DMS153 (cell line): ENCODE measurements at regions not wholly inside any gene's neighbourhood (a gene's known extent, or its start where the extent isn't known, plus 50 kb on each side); places are given as distances from the start of the nearest gene placed in this dataset.
"Not testable (repeated sequence)": the region's sequence is repeated elsewhere in the genome, so short reads cannot be mapped to it uniquely, and the experiment has no call there.

Experiments used
- DNase-seq: peaks from one replicate; lab custom pipeline; 2025; lab: John Stamatoyannopoulos, UW

DNA sequence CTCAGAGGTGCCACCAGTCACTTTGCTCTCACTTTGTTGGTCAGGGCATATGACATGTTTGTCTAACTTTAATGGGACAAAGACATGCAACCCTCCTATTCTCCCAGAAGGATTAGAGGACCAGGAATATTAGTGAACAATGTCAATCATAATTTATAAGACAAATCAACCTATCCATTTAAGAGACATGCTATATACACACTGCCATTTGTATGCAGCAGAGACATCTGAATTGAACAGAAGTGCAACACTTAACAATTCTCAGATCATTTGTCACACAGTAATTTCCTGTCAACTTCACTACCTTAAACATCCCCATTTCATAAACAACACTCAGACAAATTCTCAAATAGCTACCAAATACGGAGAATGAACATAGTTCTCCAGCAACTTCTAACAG lies 273.6 kb upstream of the RGMB start:
- no peak for DNase-seq

DNA sequence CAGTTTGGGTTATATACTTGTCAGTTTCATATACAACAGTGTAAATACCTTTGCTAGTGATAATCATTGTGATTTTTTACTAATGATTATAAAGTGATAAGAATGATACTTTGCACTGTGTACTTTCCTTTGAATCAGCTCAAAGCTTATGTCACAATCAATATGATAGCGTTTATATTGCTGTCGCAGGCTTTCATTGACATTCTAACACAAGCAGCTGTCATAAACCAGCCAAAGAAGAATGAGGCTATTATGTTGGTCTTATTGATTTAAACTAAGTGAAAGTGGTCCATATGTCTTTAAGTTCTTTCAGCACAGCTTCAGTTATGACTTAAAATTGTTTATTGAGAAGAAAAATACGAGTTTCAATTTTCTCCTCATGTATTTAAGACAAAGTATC lies 272.7 kb upstream of the RGMB start:
- DNase-seq, result no peak

DNA sequence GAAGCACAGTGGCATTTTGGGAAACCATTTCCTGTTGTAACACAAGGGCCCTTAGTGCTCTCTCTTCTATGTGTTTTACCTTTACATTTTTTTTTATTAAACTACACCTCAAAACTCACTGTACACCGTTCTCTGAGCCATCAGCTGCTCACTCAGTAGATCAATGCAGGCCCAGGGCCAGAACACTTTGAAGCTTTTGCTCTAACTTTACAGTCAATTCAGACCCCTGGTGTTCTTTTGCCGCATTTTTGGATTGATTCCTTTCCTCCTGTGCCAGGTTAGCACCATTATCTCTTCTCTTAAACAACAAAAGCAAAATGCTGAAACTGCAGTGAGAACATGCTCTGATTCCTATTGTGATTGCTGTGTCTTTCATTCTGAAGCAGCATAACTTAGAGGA lies 269.8 kb upstream of the RGMB start:
- no peak for DNase-seq

DNA sequence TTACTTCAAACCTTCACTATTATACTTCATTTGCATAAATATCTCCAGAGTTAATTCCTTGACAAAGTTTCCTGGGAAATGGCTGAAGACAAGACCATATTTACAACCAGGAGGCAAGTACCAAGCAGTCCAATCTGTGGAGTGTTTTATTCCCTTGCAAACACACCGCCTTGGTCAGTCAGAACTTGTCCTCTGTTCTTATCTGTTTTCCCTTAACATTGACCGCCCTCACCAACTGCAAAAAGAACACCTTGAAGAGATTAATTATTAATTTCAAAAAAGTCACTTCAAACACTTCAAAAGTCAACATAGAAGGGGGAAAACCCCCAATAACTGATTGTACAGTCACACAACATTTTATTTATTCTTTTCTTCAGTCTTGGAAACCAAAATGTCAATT lies 269.0 kb upstream of the RGMB start:
- DNase-seq, result no peak

DNA sequence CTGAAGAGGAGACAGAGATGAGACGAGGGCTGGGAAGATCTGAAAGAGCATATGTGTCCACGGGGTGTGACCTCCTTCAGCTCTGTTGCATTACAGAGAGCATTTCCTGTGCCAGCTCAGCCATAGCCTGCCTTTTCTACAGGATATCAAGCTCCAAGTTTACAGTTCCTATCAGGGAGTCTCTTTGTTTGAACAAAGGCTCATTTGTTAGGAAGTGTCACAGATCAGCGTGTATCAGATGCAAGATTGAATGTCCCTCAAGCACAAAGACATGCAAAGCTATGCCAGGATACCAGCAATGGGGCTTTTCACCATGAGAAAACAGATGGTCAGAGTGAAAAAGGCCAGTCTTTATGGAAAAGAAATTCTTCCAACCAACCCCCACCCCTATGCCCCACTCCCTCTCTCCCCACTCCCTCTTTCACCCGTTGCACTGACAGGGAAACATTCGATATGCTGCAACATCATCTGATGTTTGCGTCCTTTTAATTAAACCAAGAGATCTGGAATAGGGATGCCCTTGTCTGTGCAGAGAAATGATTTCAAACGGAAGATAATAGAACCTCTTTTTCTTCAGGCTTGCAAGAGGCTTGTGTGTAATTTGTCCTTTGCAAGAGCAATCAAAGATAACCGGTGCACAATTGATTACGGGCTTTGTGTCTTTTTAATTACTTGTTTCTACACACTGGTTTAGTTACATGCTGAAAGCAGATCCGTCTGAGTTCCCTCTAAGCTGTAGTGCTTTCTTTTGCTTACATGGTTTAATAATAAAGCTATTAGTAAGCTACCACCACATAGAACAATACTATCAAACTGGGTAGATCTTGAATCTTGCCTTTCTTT lies 263.1 kb upstream of the RGMB start:
- DNase-seq, result no peak

DNA sequence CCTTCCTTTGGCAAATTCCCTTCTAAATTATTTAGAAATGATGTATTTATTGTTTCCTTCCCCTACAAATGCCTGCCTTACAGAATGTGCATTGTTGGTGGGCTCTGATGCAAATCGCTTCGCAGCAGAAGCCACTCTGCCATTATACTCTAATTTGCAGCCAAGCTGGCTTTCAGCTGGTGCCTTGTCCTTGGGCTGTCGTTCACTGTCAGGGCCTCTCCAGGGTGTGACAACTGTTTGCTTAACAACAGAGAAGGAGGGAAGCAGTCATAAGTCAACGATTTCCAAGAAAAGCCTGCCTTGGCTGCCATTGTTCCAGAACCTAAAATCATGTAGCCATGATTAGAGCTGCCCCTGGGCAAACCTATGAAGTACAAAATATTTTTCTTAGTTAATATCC lies 260.1 kb upstream of the RGMB start:
- no peak for DNase-seq

DNA sequence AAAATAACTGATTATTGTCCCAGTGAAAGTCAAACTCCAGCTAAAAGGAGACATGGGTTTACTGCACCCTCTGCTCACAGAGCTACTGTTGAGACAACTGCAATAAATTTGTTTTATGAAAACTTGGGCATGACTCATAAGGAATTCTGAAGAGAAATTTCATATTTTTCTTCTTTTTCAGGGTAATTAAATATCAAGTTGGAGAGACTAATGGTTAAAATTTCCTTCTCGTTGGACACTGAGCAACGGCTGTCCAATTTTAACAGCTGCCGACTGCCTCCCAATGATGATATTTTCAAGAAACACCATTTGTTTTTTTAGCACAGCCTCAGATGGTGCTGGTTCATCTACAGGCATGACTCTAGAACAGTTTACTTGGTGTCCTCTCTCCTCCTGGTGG lies 259.2 kb upstream of the RGMB start:
- DNase-seq, result no peak

DNA sequence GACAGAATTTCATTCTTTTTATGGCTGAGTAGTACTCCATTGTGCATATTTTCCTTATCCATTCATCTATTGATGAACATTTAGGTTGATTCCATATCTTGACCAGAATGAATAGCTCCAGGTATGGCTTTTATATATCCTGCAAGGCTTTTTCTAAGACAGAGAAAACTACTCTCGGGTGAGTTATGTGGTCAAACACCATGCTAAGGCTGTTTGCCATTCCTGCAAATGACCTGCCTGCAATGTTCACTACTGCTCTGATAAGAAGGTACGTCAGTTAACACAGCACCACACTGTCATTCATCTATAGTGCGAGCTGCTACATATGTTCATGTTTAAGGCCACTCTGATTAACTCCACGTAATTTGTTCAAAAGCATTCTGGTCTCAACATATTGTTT lies 256.8 kb upstream of the RGMB start:
- DNase-seq, result no peak

DNA sequence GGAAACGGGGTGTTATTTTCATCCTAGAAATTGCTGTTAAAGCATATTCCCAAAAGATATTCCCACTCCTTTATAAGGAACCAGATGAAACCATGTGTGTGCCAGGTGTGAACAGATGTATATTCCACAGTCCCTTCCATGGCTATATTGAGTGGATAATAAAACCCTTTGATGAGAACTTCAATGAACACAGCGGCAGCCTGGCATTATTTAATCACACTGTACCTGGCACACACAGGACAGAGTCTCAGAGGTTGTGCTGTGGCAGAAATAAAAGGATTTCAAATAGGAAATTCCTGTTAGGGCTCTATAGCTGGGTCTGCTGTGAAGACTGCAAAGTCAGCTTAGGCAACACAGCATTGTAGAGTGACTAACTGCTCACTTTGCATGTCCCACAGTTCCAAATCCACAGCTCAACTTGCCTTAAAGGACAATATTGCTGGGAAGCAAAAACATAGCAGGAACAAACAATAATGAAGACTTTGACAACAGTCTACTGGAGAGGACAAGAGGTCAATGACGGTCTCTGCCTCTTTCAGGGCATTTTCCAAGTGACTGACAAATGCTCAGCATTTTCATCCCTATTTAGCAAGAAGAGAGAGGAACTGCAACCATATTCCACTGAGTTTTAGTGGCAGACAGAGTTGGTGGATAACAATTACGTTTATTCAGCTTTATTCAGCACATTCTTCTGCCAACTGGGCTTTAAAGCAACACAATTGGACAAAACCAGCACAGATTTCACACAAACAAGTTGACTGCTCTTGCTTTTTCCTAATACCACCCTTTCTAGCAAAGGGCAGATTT lies 255.7 kb upstream of the RGMB start:
- DNase-seq, result no peak

DNA sequence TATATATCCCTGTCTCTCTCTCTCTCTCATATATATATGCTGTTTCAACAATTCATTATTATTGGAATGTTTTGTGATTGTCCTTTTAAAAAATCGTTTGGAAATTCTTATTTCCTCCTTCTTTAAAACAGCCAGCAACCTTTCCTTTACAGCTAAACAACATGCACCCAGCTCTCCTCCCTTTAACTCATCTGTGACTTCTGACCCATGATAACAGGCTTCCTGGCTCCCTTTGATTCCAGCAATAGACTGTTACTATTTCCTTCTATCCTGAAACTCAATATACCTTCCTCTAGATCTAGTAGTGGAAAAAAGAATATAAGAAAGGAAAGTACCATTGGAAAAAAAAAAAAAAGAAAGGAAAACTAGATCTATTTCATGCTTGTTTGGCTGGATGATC lies 254.7 kb upstream of the RGMB start:
- no peak for DNase-seq

DNA sequence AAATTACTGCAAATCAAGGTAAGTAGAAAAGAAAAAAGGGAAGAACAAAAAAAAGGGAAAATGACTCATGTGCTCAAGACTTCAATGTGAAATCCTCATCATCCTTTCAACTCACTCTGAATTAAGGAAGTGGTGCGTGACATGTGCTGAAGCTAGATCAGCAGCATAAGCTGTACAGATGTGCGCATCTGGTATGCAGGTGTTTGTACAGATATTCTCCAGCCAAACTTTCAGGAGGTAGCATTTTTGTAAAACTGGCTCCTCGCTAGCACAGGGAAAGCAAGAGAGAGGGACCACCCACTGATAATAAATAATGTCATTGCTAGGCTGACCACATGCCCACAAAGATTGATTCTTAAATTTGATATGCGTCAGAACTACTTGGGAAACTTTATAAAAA lies 253.9 kb upstream of the RGMB start:
- DNase-seq, result no peak

DNA sequence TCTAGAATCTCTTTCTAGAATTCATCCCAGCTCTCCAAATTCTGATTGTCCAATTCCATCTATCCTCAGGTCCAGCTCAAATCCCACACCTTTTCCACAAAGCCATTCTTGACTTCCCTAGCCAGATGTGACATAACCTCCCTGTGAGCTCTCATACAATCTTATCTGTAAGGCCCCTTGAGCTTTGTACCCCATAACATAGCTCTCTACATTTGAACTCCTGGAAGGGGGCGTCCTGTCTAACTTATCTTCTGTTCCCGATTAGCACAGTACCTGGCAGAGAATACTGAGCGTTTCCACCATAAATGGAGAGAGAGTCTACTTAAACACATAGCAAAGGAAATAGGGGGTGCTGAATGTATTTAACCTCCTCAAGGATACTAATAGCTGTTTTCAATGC lies 251.6 kb upstream of the RGMB start:
- no peak for DNase-seq

DNA sequence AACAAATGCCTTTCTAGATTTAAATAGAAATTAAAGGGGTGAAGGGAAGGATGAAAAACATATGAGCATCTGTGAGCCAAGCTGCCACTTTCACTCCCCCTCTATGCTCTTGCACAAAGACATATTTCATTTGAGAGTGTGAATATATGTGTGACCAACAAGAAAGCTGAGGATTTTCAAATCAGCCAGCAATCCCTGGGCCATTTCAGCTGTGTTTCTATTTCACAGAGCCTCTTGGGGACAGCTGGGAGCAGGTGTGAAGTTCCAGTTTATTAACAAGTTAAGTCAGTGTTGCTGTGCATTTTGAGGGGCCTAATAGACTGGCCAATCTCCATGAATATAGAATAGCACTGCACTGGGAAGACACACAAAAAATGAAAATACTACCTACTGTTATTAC lies 248.7 kb upstream of the RGMB start:
- DNase-seq, result no peak

DNA sequence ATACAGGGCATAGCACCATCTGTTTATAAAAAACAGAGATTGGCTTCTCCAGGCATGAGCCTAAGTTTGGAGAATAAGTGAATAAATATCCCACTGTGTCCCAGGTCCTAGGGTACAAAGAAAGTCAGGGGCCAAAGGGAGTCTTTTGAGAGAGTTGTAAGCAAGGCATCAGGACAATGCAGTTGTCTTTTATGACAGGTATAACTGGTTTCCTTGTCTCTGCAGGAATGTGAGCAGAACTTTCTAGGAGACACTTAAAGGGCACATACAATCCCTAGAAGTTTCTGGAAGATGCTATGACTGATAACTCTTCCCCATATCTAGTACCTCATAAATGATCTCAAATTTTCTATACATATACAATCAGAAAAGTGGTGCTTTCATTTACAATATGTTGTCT lies 245.6 kb upstream of the RGMB start:
- DNase-seq, result no peak

DNA sequence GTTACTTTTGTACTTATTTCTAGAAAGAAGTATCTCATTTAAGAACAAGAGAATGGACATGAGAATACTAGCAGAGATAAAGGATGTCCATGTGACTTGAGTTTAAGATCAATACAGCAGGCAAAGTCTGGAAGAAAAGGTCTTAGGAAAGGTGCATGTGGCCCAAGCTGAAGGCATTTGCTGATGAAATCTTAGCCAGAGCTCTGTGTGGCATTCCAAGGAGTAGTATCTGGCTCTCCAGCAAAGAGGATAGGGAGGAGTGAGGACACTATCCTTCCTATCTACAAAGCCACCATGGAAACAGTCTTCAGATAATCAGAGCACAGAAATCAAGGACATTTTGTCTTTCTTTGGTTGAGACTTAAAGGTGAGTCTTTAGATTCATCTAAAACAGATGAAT lies 244.1 kb upstream of the RGMB start:
- no peak for DNase-seq

DNA sequence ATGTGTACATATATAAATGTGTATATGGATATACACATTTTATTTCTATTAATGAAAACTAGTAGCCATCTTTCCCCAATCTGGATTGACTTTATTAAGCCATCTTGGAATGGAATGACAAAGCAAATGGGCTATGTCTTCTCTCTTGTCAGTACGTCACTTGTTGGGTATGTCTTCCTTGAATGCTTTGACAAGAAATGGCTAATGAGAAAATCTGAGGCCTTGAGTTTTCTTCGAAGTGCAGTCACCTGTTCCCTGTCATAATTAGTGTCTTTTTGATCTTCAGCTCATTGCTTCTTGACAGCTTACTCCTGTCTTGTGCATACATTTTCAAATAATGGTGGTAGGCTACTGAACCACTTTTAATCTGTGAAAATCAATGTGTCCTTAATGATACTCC lies 243.2 kb upstream of the RGMB start:
- no peak for DNase-seq

DNA sequence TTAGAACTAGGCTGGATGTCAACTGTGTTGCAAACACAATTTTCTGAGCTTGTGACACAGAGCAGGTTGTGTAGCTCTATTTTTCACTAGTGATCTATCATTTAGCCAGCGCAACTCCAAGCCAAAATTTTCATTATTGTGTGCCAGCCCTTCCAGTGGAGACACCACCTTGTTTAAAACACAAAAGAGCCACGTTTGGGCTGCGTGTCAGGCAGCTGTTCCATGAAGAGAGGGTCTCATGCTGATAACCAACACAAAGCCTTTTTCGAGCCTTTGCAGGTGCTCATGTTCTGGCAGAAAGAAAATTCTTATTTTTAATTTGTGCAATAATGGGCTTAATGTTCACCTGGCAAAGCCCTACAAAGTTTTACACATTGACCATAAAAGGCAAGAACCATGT lies 237.6 kb upstream of the RGMB start:
- DNase-seq, result no peak

DNA sequence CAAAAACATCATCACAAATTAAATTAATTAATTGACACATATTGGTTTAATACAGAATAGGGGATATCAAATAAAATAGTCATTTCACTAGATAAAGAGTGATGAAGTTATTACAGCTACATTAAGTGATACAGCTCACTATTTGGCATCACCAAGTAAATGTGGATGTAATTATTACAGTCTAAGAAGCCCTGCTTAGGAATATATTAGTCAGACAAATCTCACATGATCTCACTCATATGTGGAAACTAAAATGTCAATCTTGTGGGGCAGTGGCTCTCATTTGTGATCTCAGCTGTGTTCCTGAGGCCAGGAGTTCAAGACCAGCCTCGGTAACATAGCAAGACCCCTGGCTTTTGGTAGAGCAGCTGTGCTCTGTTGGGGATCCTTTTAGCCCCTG lies 233.4 kb upstream of the RGMB start:
- no peak for DNase-seq

DNA sequence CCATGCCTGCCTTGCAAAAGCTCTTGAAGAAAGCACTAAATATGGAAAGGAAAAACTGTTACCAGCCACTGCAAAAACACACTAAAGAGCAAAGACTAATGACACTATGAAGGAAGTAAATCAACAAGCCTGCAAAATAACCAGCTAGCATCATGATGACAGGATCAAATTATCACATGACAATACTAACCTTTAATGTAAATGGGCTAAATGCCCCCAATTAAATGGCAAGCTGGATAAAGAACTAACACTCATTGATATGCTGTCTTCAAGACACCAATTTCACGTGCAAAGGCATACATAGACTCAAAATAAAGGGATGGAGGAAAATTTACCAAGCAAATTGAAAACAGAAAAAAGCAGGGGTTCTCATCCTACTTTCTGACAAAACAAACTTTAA lies 231.8 kb upstream of the RGMB start:
- DNase-seq, result no peak

DNA sequence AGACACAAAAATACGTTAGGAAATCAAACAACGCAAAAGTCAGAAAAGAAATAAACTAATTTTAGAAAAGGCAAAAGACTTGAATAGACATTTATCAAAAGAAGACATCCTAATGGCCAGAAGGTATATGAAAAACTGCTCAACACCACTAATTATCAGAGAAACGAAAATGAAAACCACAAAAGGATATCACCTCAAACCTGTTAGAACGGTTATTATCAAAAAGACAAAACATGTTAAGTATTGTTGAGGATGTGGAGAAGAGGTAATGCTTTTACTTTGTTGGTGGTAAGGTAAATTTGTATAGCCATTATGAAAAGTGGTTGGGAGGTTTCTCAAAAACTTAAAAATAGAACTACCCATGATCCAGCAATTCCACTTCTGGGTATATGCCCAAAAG lies 230.0 kb upstream of the RGMB start:
- DNase-seq, result no peak

DNA sequence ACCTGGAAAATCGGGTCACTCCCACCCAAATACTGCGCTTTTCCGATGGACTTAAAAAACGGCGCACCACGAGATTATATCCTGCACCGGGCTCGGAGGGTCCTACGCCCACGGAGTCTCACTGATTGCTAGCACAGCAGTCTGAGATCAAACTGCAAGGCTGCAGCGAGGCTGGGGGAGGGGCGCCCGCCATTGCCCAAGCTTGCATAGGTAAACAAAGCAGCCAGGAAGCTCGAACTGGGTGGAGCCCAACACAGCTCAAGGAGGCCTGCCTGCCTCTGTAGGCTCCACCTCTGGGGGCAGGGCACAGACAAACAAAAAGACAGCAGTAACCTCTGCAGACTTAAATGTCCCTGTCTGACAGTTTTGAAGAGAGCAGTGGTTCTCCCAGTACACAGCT lies 226.5 kb upstream of the RGMB start:
- DNase-seq, result not testable (repeated sequence)

DNA sequence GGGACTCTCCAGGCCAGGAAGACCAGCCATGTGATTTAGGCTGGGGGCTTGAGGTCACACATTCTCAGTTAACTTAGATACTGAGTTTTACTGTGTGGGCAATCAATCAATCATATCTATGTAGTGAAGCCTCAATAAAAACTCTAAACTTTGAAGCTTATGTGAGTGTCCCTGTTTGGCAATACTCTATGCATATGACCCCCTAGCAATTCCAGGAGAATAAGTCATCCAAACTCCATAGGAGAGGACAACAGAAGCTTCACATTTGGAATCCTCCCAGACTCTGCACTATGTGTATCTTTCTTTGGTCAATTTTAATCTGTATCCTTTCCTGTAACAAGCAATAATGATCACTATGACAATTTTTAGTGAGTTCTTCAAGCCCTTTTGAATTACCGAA lies 216.8 kb upstream of the RGMB start:
- no peak for DNase-seq

DNA sequence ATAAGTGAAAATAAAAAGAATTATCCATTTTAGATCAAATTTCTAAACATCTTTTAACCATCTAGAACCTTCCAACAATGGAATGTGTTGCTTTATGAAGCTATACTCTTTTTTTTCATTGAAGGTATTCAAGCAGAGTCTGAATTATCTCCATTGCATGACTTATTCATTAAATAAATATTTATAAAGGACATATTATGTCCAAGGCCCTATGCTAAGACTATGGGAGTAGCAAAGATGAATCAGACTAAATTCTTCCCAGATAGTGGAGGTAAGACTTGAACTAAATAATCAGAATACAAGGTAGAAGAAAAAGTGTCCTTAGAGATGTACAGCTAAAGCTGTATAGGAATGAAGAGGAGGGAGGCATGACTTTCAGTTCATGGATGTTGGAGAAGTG lies 215.5 kb upstream of the RGMB start:
- DNase-seq, result no peak
